Caki2 (cell line): ENCODE measurements at regions not wholly inside any gene's neighbourhood (a gene's known extent, or its start where the extent isn't known, plus 50 kb on each side); places are given as distances from the start of the nearest gene placed in this dataset.
"Not testable (repeated sequence)": the region's sequence is repeated elsewhere in the genome, so short reads cannot be mapped to it uniquely, and the experiment has no call there.

ENCODE experiments used
- DNase-seq: peaks from one replicate; pipeline ENCODE4 v3.0.0-alpha.2; 2015; ENCODE audit warnings: low read depth
- in situ Hi-C: cut with HindIII; loops from 2 replicates; pipeline ENCODE4 v1.10.0; 2016; ENCODE audit warnings: low sequenced_read_pairs, low pct_unique_long_range_greater_than_20kb, mixed read lengths

DNA sequence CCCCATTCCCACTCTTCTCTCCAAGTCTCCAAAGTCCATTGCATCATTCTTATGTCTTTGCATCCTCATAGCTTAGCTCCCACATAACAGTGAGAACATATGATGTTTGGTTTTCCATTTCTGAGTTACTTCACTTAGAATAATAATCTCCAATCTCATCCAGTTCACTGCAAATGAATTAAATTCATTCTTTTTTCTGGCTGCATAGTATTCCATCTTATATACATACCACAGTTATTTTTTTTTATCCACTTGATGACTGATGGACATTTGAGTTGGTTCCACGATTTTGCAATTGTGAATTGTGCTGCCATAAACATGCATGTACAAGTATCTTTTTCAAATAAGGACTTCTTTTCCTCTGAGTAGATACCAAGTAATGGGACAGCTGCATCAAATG lies 105.6 kb upstream of the EDA2R start:
- in situ Hi-C loops, DNase-seq: not testable (repeated sequence)

- peak; percentile 15 for DNase-seq
- in situ Hi-C loops: no loop called here
Measured at GRCh38 chrX:66731398-66731797, 92.5 kb upstream of the EDA2R start.

DNA sequence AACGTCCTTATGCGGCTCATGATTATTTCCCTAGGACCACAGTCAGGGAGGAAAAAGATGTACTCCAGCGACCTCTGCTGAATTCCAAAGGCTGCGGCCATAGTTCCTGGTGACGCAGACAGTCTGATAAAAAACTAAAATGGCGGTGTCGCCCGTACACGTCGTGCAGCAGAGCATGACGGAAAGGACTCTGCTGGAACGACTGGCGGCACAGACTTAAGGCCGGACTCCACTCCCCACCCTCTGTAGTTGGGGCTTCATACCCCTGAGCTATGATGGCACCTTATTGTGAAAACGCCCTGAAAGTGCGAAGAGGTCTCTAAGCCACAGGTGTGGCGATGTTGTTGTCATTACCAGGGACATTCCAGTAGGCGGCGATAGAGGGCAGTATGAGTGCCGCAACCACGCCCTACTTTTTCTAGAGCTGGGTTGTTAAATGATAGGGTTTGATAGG lies 90.0 kb upstream of the EDA2R start:
- in situ Hi-C loops: no loop called here
- peak; percentile 69 for DNase-seq

GRCh38 chrX:66717926-66718325 lies 79.0 kb upstream of the EDA2R start:
- in situ Hi-C loops: no loop called here

DNA sequence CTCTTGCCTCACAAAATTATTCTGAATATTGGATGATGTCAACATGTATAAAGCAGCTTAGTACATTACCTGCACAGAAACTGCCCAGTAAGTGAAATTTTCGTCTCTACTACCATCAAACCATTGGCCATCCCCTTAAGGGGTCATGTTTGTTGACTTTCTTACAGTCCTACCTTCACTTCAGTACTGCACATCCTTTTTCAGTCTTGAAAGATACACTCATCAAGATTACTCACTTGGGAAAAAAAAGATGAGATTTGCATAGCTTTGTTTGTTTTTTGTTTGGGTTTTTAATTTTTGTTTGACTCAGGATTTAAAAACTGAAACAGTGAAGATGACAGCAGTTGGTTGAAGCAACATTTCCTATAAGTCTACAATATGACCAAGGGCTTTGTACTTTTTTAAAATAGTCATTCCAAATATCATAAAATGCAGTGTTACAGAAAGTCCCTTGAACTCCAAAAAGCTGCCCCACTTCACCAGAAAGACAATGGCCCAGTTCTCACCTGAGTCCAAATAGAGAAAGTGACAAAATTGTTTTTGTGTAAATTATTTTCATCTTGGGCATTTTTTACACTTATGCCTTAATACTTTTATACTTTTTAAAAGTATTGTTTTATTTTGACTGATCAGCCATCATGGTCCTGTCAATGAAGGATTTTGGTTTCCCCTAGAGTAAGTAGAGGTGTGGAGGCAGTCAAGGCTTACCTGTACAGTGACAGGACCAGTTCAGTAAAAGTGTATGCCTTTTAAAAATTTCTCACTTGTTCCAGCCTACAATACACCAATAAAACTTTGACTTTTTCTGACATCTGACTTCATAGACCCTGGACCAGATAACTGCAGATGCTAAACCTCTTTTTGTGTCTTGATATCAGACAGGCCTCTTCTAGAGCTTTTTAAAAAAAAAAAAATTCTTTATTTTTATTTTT lies 59.7 kb upstream of the EDA2R start:
- in situ Hi-C loops: no loop called here
- no peak for DNase-seq

More at GRCh38 chrX:66717926-66718325, 79.0 kb upstream of the EDA2R start:
- DNase-seq: no peak

DNA sequence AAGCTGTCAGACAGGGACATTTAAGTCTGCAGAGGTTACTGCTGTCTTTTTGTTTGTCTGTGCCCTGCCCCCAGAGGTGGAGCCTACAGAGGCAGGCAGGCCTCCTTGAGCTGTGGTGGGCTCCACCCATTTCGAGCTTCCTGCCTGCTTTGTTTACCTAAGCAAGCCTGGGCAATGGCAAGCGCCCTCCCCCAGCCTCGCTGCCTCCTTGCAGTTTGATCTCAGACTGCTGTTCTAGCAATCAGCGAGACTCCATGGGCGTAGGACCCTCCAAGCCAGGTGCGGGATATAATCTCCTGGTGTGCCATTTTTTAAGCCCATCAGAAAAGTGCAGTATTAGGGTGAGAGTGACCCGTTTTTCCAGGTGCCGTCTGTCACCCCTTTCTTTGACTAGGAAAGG lies 53.6 kb upstream of the EDA2R start:
- DNase-seq, in situ Hi-C loops: not testable (repeated sequence)
